Right ventricle myocardium superior (tissue), 1 donor: ENCODE measurements at regions not wholly inside any gene's neighbourhood (a gene's known extent, or its start where the extent isn't known, plus 50 kb on each side); places are given as distances from the start of the nearest gene placed in this dataset.

Experiments
- ATAC-seq: fragments of 200-7000 bp; cut with Tn5 transposase; one replicate; pipeline ENCODE4 v1.9.1; 2020; ENCODE audit warnings: mild to moderate bottlenecking; ENCODE audit not compliant: poor library complexity
- DNase-seq: peaks from one replicate; pipeline ENCODE4 v3.0.0-alpha.2; 2020
- intact Hi-C: fragments of 100-400 bp; cut with DNase I; formaldehyde crosslinking; loops from one replicate; pipeline ENCODE4 v1.11.2; 2022
- donor health status: DM: no; HTN: yes; CAD: no; lungs with severe emphysema.

- DNase-seq: no peak
- intact Hi-C loops: no loop called here
- ATAC-seq: no peak
Observed at GRCh38 chr11:15509082-15509481, 394.4 kb downstream of the INSC start.

GRCh38 chr11:15519124-15519791 lies 404.5 kb downstream of the INSC start:
- DNase-seq: no peak
- no peak for ATAC-seq
- intact Hi-C loops: no loop called here

GRCh38 chr11:15519911-15520310 lies 405.2 kb downstream of the INSC start:
- ATAC-seq (no peak), DNase-seq (no peak)
- intact Hi-C loops: no loop called here

- intact Hi-C loops: no loop called here
- ATAC-seq (no peak), DNase-seq (no peak)
Observed at GRCh38 chr11:15523543-15523942, 408.8 kb downstream of the INSC start.

- intact Hi-C loops: no loop called here
- no peak for DNase-seq
- no peak for ATAC-seq
Observed at GRCh38 chr11:15525582-15525981, 410.9 kb downstream of the INSC start.

GRCh38 chr11:15526032-15526431 lies 411.3 kb downstream of the INSC start:
- DNase-seq: no peak
- ATAC-seq: no peak
- intact Hi-C loops: no loop called here

GRCh38 chr11:15526859-15527450 lies 412.2 kb downstream of the INSC start:
- DNase-seq (no peak), ATAC-seq (no peak)
- intact Hi-C loops: no loop called here

GRCh38 chr11:15532432-15532831 lies 417.7 kb downstream of the INSC start:
- ATAC-seq (no peak), DNase-seq (no peak)
- intact Hi-C loops: no loop called here

GRCh38 chr11:15534266-15534665 lies 419.5 kb downstream of the INSC start:
- no peak for ATAC-seq
- no peak for DNase-seq
- intact Hi-C loops: no loop called here

- intact Hi-C loops: no loop called here
- ATAC-seq (no peak), DNase-seq (no peak)
Observed at GRCh38 chr11:15535414-15535813, 420.7 kb downstream of the INSC start.

- ATAC-seq (no peak), DNase-seq (no peak)
- intact Hi-C loops: no loop called here
Observed at GRCh38 chr11:15536438-15536837, 421.7 kb downstream of the INSC start.

GRCh38 chr11:15539645-15540044 lies 424.9 kb downstream of the INSC start:
- no peak for ATAC-seq
- no peak for DNase-seq
- intact Hi-C loops: no loop called here

- intact Hi-C loops: no loop called here
- ATAC-seq: no peak
- no peak for DNase-seq
Observed at GRCh38 chr11:15541079-15541478, 426.4 kb downstream of the INSC start.

- no peak for DNase-seq
- no peak for ATAC-seq
- intact Hi-C loops: no loop called here
Observed at GRCh38 chr11:15544353-15544752, 429.6 kb downstream of the INSC start.

- no peak for DNase-seq
- no peak for ATAC-seq
- intact Hi-C loops: no loop called here
Observed at GRCh38 chr11:15547685-15548084, 433.0 kb downstream of the INSC start.

- intact Hi-C loops: no loop called here
- DNase-seq: no peak
- ATAC-seq: no peak
Observed at GRCh38 chr11:15551901-15552851, 437.5 kb downstream of the INSC start.

GRCh38 chr11:15555161-15555560 lies 440.4 kb downstream of the INSC start:
- DNase-seq (no peak), ATAC-seq (no peak)
- intact Hi-C loops: no loop called here

- DNase-seq: no peak
- intact Hi-C loops: no loop called here
- no peak for ATAC-seq
Observed at GRCh38 chr11:15557457-15558230, 442.9 kb downstream of the INSC start.

GRCh38 chr11:15558513-15559181 lies 443.9 kb downstream of the INSC start:
- intact Hi-C loops: no loop called here
- DNase-seq: no peak
- ATAC-seq: no peak
